GM23338 (cell line): ENCODE measurements at regions not wholly inside any gene's neighbourhood (a gene's known extent, or its start where the extent isn't known, plus 50 kb on each side); places are given as distances from the start of the nearest gene placed in this dataset.

Experiments
- ATAC-seq: fragments of 200-7000 bp; cut with Tn5 transposase; 3 replicates; pipeline ENCODE4 v1.9.1; 2020
- DNase-seq: peaks from one replicate; pipeline ENCODE4 v3.0.0-alpha.2; 2015; ENCODE audit warnings: low spot score
- H2AFZ ChIP-seq: fragments of 200-600 bp; sonication (generic); 2 replicates; pipeline ENCODE4 v1.8.0; 2016; ENCODE audit warnings: antibody characterized with exemption, mild to moderate bottlenecking, moderate library complexity
- H3F3A ChIP-seq: fragments of 200-600 bp; sonication (generic); replicated peaks from 2 replicates; pipeline ENCODE4 v1.8.0; 2017; ENCODE audit warnings: antibody characterized with exemption, mixed run types, low read depth
- H3K27ac ChIP-seq: fragments of 200-600 bp; sonication (generic); 2 replicates; pipeline ENCODE4 v1.6.1; 2016; ENCODE audit warnings: low read depth
- H3K27me3 ChIP-seq: fragments of 200-600 bp; sonication (generic); 2 replicates; pipeline ENCODE4 v1.8.0; 2016; ENCODE audit warnings: mild to moderate bottlenecking, mixed run types, moderate library complexity; ENCODE audit not compliant: insufficient read depth
- H3K36me3 ChIP-seq: fragments of 200-600 bp; sonication (generic); 2 replicates; pipeline ENCODE4 v1.8.0; 2016; ENCODE audit warnings: mild to moderate bottlenecking; ENCODE audit not compliant: insufficient read depth
- H3K4me1 ChIP-seq: fragments of 200-600 bp; sonication (generic); 2 replicates; pipeline ENCODE4 v1.8.0; 2016; ENCODE audit warnings: mild to moderate bottlenecking, moderate library complexity; ENCODE audit not compliant: insufficient read depth
- H3K4me2 ChIP-seq: fragments of 200-600 bp; sonication (generic); 2 replicates; pipeline ENCODE4 v1.7.1; 2017; ENCODE audit warnings: mixed run types
- H3K4me3 ChIP-seq: fragments of 200-600 bp; sonication (generic); 2 replicates; pipeline ENCODE4 v1.6.1; 2016; ENCODE audit warnings: mixed run types
- H3K79me2 ChIP-seq: fragments of 200-600 bp; sonication (generic); replicated peaks from 2 replicates; pipeline ENCODE4 v1.8.0; 2017; ENCODE audit warnings: mild to moderate bottlenecking; ENCODE audit not compliant: insufficient read depth
- H3K9me2 ChIP-seq: fragments of 200-600 bp; sonication (generic); 2 replicates; pipeline ENCODE4 v1.8.0; 2017; ENCODE audit not compliant: insufficient read depth
- H4K20me1 ChIP-seq: fragments of 200-600 bp; sonication (generic); replicated peaks from 2 replicates; pipeline ENCODE4 v1.8.0; 2017; ENCODE audit warnings: mild to moderate bottlenecking; ENCODE audit not compliant: insufficient read depth
- H3K27ac Mint-ChIP-seq: 2 replicates; pipeline ENCODE4 v1.8.0; 2020; ENCODE audit warnings: inconsistent platforms, mild to moderate bottlenecking, moderate library complexity, mixed read lengths
- H3K27me3 Mint-ChIP-seq: 3 replicates; pipeline ENCODE4 v1.8.0; 2022; ENCODE audit warnings: low read depth, mild to moderate bottlenecking, moderate library complexity, mixed read lengths, inconsistent platforms; ENCODE audit not compliant: insufficient read depth, poor library complexity
- H3K36me3 Mint-ChIP-seq: 3 replicates; pipeline ENCODE4 v1.8.0; 2021; ENCODE audit warnings: low read depth, mild to moderate bottlenecking, inconsistent platforms, moderate library complexity, mixed read lengths
- H3K4me1 Mint-ChIP-seq: 3 replicates; pipeline ENCODE4 v1.8.0; 2020; ENCODE audit warnings: mild to moderate bottlenecking, inconsistent platforms, mixed read lengths
- H3K4me3 Mint-ChIP-seq: 3 replicates; pipeline ENCODE4 v1.8.0; 2021; ENCODE audit warnings: moderate library complexity, mild to moderate bottlenecking, inconsistent platforms, mixed read lengths
- H3K9me3 Mint-ChIP-seq: 3 replicates; pipeline ENCODE4 v1.8.0; 2020; ENCODE audit warnings: moderate library complexity, mild to moderate bottlenecking, inconsistent platforms, mixed read lengths
- CREB1 ChIP-seq: fragments of 250-450 bp; sonication (Bioruptor Pico); IDR thresholded peaks from 2 replicates; pipeline ENCODE4 v1.5.0; 2020; ENCODE audit warnings: low read depth, mild to moderate bottlenecking, moderate library complexity
- CTCF ChIP-seq, 2 experiments: fragments of 200-600 bp in 1 of 2; sonication (generic) in 1 of 2; conservative IDR thresholded peaks; 2 replicates each; pipeline versions ENCODE4 v1.5.1 to v1.6.1; 2016 to 2017; ENCODE audit warnings: antibody characterized with exemption in 2 of 2, low read depth in 2 of 2, mild to moderate bottlenecking in 2 of 2, moderate library complexity in 1 of 2
- ETS1 ChIP-seq: IDR thresholded peaks from 2 replicates; pipeline ENCODE4 v1.6.1; 2016; ENCODE audit warnings: antibody characterized with exemption
- EZH2 ChIP-seq: fragments of 200-600 bp; sonication (generic); IDR thresholded peaks from one replicate; pipeline ENCODE4 v1.8.0; 2017; ENCODE audit warnings: antibody characterized with exemption, mild to moderate bottlenecking, low read depth; ENCODE audit not compliant: unreplicated experiment
- EZH2phosphoT487 ChIP-seq: fragments of 200-600 bp; sonication (generic); IDR thresholded peaks from one replicate; pipeline ENCODE4 v1.8.1; 2018; ENCODE audit warnings: antibody characterized with exemption; ENCODE audit not compliant: unreplicated experiment
- JUNB ChIP-seq: IDR thresholded peaks from one replicate; pipeline ENCODE4 v1.6.1; 2016; ENCODE audit warnings: antibody characterized with exemption; ENCODE audit not compliant: unreplicated experiment
- NANOG ChIP-seq: IDR thresholded peaks from 2 replicates; pipeline ENCODE4 v1.6.1; 2016; ENCODE audit warnings: antibody characterized with exemption, borderline replicate concordance
- POLR2AphosphoS5 ChIP-seq: IDR thresholded peaks from 2 replicates; pipeline ENCODE4 v1.6.1; 2016; ENCODE audit warnings: antibody characterized with exemption, low read depth
- REST ChIP-seq: IDR thresholded peaks from one replicate; pipeline ENCODE4 v1.6.1; 2018; ENCODE audit warnings: antibody characterized with exemption; ENCODE audit not compliant: unreplicated experiment
- STAT1 ChIP-seq: IDR thresholded peaks from one replicate; pipeline ENCODE4 v1.6.1; 2016; ENCODE audit warnings: antibody characterized with exemption; ENCODE audit not compliant: unreplicated experiment
- ZNF114 ChIP-seq: fragments of 250-450 bp; sonication (Bioruptor Pico); IDR thresholded peaks from 2 replicates; pipeline ENCODE4 v1.5.0; 2020; ENCODE audit warnings: mild to moderate bottlenecking, moderate library complexity
- ZNF331 ChIP-seq: fragments of 250-450 bp; sonication (Bioruptor Pico); IDR thresholded peaks from 2 replicates; pipeline ENCODE4 v1.5.0; 2020; ENCODE audit warnings: low read depth, mild to moderate bottlenecking, moderate library complexity
- TF ChIP-seq, protein P1 (sequence below): fragments of 250-450 bp; sonication (Bioruptor Pico); IDR thresholded peaks from 2 replicates; pipeline ENCODE4 v1.5.0; 2020; ENCODE audit warnings: mild to moderate bottlenecking, moderate library complexity

- no peaks in the 10 kb centered on the region for H3F3A ChIP-seq
Observed at GRCh38 chr6:65787787-65788186, 80.8 kb upstream of the EYS start.

More at GRCh38 chr6:65787787-65788186, 80.8 kb upstream of the EYS start:
- Mint-ChIP-seq H3K27me3 (no peaks in the 10 kb centered on the region), H3K4me3 (no peak overlapping the region), H3K27ac (no peak overlapping the region), H3K9me3 (peaks cover 18% of the 10 kb centered on the region; the same call in 2 of the 3 replicates), H3K4me1 (no peaks in the 10 kb centered on the region), H3K36me3 (no peaks in the 10 kb centered on the region)
- Histone ChIP-seq H3K36me3 (no peaks in the 10 kb centered on the region), H2AFZ (no peak overlapping the region), H3K27me3 (no peaks in the 10 kb centered on the region), H3K9me2 (peaks cover 6% of the 10 kb centered on the region), H4K20me1 (no peaks in the 10 kb centered on the region), H3K27ac (no peak overlapping the region), H3K4me2 (no peak overlapping the region), H3K4me1 (no peaks in the 10 kb centered on the region), H3K79me2 (no peaks in the 10 kb centered on the region), H3K4me3 (no peak overlapping the region)
- TF ChIP-seq STAT1 (no peak), ZNF114 (CRISPR knock-in tag) (no peak), EZH2phosphoT487 (no peak), JUNB (no peak), ETS1 (no peak), POLR2AphosphoS5 (no peak), CTCF (conservative IDR thresholded peaks at IDR 0.05; ENCODE audit: low read depth in 2 of 2) (no peak), ZNF331 (CRISPR knock-in tag) (no peak), CREB1 (CRISPR knock-in tag) (no peak), REST (no peak), NANOG (no peak), EZH2 (no peak)
- TF ChIP-seq, protein P1, sequence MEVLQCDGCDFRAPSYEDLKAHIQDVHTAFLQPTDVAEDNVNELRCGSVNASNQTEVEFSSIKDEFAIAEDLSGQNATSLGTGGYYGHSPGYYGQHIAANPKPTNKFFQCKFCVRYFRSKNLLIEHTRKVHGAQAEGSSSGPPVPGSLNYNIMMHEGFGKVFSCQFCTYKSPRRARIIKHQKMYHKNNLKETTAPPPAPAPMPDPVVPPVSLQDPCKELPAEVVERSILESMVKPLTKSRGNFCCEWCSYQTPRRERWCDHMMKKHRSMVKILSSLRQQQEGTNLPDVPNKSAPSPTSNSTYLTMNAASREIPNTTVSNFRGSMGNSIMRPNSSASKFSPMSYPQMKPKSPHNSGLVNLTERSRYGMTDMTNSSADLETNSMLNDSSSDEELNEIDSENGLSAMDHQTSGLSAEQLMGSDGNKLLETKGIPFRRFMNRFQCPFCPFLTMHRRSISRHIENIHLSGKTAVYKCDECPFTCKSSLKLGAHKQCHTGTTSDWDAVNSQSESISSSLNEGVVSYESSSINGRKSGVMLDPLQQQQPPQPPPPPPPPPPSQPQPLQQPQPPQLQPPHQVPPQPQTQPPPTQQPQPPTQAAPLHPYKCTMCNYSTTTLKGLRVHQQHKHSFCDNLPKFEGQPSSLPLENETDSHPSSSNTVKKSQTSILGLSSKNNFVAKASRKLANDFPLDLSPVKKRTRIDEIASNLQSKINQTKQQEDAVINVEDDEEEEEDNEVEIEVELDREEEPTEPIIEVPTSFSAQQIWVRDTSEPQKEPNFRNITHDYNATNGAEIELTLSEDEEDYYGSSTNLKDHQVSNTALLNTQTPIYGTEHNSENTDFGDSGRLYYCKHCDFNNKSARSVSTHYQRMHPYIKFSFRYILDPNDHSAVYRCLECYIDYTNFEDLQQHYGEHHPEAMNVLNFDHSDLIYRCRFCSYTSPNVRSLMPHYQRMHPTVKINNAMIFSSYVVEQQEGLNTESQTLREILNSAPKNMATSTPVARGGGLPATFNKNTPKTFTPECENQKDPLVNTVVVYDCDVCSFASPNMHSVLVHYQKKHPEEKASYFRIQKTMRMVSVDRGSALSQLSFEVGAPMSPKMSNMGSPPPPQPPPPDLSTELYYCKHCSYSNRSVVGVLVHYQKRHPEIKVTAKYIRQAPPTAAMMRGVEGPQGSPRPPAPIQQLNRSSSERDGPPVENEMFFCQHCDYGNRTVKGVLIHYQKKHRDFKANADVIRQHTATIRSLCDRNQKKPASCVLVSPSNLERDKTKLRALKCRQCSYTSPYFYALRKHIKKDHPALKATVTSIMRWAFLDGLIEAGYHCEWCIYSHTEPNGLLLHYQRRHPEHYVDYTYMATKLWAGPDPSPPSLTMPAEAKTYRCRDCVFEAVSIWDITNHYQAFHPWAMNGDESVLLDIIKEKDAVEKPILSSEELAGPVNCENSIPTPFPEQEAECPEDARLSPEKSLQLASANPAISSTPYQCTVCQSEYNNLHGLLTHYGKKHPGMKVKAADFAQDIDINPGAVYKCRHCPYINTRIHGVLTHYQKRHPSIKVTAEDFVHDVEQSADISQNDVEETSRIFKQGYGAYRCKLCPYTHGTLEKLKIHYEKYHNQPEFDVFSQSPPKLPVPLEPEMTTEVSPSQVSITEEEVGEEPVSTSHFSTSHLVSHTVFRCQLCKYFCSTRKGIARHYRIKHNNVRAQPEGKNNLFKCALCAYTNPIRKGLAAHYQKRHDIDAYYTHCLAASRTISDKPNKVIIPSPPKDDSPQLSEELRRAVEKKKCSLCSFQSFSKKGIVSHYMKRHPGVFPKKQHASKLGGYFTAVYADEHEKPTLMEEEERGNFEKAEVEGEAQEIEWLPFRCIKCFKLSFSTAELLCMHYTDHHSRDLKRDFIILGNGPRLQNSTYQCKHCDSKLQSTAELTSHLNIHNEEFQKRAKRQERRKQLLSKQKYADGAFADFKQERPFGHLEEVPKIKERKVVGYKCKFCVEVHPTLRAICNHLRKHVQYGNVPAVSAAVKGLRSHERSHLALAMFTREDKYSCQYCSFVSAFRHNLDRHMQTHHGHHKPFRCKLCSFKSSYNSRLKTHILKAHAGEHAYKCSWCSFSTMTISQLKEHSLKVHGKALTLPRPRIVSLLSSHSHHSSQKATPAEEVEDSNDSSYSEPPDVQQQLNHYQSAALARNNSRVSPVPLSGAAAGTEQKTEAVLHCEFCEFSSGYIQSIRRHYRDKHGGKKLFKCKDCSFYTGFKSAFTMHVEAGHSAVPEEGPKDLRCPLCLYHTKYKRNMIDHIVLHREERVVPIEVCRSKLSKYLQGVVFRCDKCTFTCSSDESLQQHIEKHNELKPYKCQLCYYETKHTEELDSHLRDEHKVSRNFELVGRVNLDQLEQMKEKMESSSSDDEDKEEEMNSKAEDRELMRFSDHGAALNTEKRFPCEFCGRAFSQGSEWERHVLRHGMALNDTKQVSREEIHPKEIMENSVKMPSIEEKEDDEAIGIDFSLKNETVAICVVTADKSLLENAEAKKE (CRISPR knock-in tag), result no peak
- DNase-seq (no peak), ATAC-seq (no peak)
